Trophoblast cell (in vitro differentiated cells and primary cell): ENCODE measurements at regions not wholly inside any gene's neighbourhood (a gene's known extent, or its start where the extent isn't known, plus 50 kb on each side); places are given as distances from the start of the nearest gene placed in this dataset.
A peak's percentile ranks its signal among the peaks of the same experiment; 100 is the strongest.
"Not testable (repeated sequence)": the region's sequence is repeated elsewhere in the genome, so short reads cannot be mapped to it uniquely, and the experiment has no call there.

Experiments used
- DNase-seq, 2 donors: peaks; one replicate each; pipeline ENCODE4 v3.0.0-alpha.2; 2016
- H2AFZ ChIP-seq: 2 replicates; pipeline ENCODE4 v1.6.1; 2013; ENCODE audit warnings: low read length, moderate library complexity, mild to moderate bottlenecking; ENCODE audit not compliant: insufficient read depth, poor library complexity
- H2AK5ac ChIP-seq: 2 replicates; pipeline ENCODE4 v1.6.1; 2013; ENCODE audit warnings: mild to moderate bottlenecking, low read length
- H2BK120ac ChIP-seq: 2 replicates; pipeline ENCODE4 v1.6.1; 2013; ENCODE audit warnings: low read length, mild to moderate bottlenecking, moderate library complexity; ENCODE audit not compliant: insufficient read depth, poor library complexity
- H2BK12ac ChIP-seq: 2 replicates; pipeline ENCODE4 v1.6.1; 2013; ENCODE audit warnings: mild to moderate bottlenecking, low read length, moderate library complexity
- H2BK5ac ChIP-seq: 2 replicates; pipeline ENCODE4 v1.6.1; 2013; ENCODE audit warnings: low read length, low read depth, moderate library complexity, mild to moderate bottlenecking; ENCODE audit not compliant: poor library complexity
- H3K14ac ChIP-seq: 2 replicates; pipeline ENCODE4 v1.6.1; 2013; ENCODE audit warnings: mild to moderate bottlenecking, low read length
- H3K18ac ChIP-seq: 2 replicates; pipeline ENCODE4 v1.6.1; 2013; ENCODE audit warnings: mild to moderate bottlenecking, low read length
- H3K23ac ChIP-seq: 2 replicates; pipeline ENCODE4 v1.6.1; 2013; ENCODE audit warnings: low read length
- H3K27ac ChIP-seq: 2 replicates; pipeline ENCODE4 v1.5.1; 2013; ENCODE audit warnings: low read depth, mild to moderate bottlenecking, inconsistent platforms, low read length, moderate library complexity
- H3K27me3 ChIP-seq: 2 replicates; pipeline ENCODE4 v1.6.1; 2013; ENCODE audit warnings: inconsistent platforms, mild to moderate bottlenecking, low read length, moderate library complexity; ENCODE audit not compliant: insufficient read depth
- H3K36me3 ChIP-seq, 2 experiments: 1 replicate in 1 of 2; 2 replicates in 1 of 2; pipeline ENCODE4 v1.6.1; 2013; ENCODE audit warnings: low read length in 2 of 2, mild to moderate bottlenecking in 2 of 2, moderate library complexity in 1 of 2; ENCODE audit not compliant: insufficient read depth in 2 of 2, control insufficient read depth in 1 of 2
- H3K4ac ChIP-seq: 2 replicates; pipeline ENCODE4 v1.6.1; 2013; ENCODE audit warnings: low read depth, mild to moderate bottlenecking, low read length, moderate library complexity
- H3K4me1 ChIP-seq, 2 experiments: 1 replicate in 1 of 2; 2 replicates in 1 of 2; pipeline ENCODE4 v1.6.1; 2013; ENCODE audit warnings: low read length in 2 of 2, mild to moderate bottlenecking in 2 of 2, moderate library complexity in 1 of 2; ENCODE audit not compliant: insufficient read depth in 2 of 2, control insufficient read depth in 1 of 2
- H3K4me2 ChIP-seq: 2 replicates; pipeline ENCODE4 v1.6.1; 2013; ENCODE audit warnings: inconsistent platforms, mild to moderate bottlenecking, low read length, moderate library complexity
- H3K4me3 ChIP-seq: 2 replicates; pipeline ENCODE4 v1.5.1; 2013; ENCODE audit warnings: mild to moderate bottlenecking, low read depth, low read length, inconsistent platforms
- H3K79me1 ChIP-seq: one replicate; pipeline ENCODE4 v1.6.1; 2013; ENCODE audit warnings: low read length
- H3K79me2 ChIP-seq: 2 replicates; pipeline ENCODE4 v1.6.1; 2013; ENCODE audit warnings: low read length, mild to moderate bottlenecking; ENCODE audit not compliant: control insufficient read depth, insufficient read depth, poor library complexity
- H3K9ac ChIP-seq: 2 replicates; pipeline ENCODE4 v1.6.1; 2013; ENCODE audit warnings: mild to moderate bottlenecking, low read length
- H3K9me3 ChIP-seq: 2 replicates; pipeline ENCODE4 v1.6.1; 2013; ENCODE audit warnings: low read depth, mild to moderate bottlenecking, control low read depth, inconsistent platforms, low read length; ENCODE audit not compliant: insufficient read depth
- H4K12ac ChIP-seq: 2 replicates; pipeline ENCODE4 v1.6.1; 2013; ENCODE audit warnings: low read depth, mild to moderate bottlenecking, low read length, moderate library complexity
- H4K8ac ChIP-seq: 2 replicates; pipeline ENCODE4 v1.6.1; 2013; ENCODE audit warnings: low read depth, mild to moderate bottlenecking, low read length, moderate library complexity
- H4K91ac ChIP-seq: one replicate; pipeline ENCODE4 v1.6.1; 2013; ENCODE audit warnings: low read depth, mild to moderate bottlenecking, low read length, moderate library complexity
- WGBS: extraction: QIAGEN DNeasy Blood & Tissue Kit; methylation state at CpG from one replicate; pipeline ENCODE4 v1.1.7; 2013; ENCODE audit warnings: missing lambda C conversion rate; ENCODE audit not compliant: insufficient read length, insufficient coverage; ENCODE audit errors: extremely low coverage; 5-methylcytosine and 5-hydroxymethylcytosine counted together

- Histone ChIP-seq H3K4me3 (no peak overlapping the region), H3K23ac (no peak overlapping the region), H2AK5ac (no peak overlapping the region), H2BK120ac (no peak overlapping the region), H3K14ac (no peak overlapping the region), H2BK12ac (no peak overlapping the region), H3K4me2 (no peak overlapping the region), H3K4me1 (peaks cover 9% of the 10 kb centered on the region in 2 experiments), H3K79me1 (peaks cover 8% of the 10 kb centered on the region), H4K8ac (no peak overlapping the region), H2AFZ (no peak overlapping the region), H3K79me2 (no peaks in the 10 kb centered on the region), H2BK5ac (no peak overlapping the region), H3K36me3 (no peaks in the 10 kb centered on the region), H3K27me3 (no peaks in the 10 kb centered on the region), H3K9ac (no peak overlapping the region), H3K4ac (no peak overlapping the region), H3K18ac (no peak overlapping the region), H3K9me3 (no peaks in the 10 kb centered on the region), H3K27ac (no peak overlapping the region), H4K91ac (no peak overlapping the region), H4K12ac (no peak overlapping the region)
- DNase-seq = no peak
Measured at GRCh38 chr4:135900956-135901355, 1631.3 kb downstream of the PCDH18 start.

GRCh38 chr4:135864304-135864703, 1662.7 kb upstream of the PABPC4L start:
- WGBS = no CpG with 5 or more reads among the region's 10 CpGs
- not testable (repeated sequence) for H3K23ac ChIP-seq

GRCh38 chr4:135840781-135841180, 1639.2 kb upstream of the PABPC4L start:
- Histone ChIP-seq H4K12ac (no peak overlapping the region), H3K23ac (no peak overlapping the region), H3K27me3 (no peaks in the 10 kb centered on the region), H4K91ac (no peak overlapping the region), H3K14ac (no peak overlapping the region), H3K36me3 (no peaks in the 10 kb centered on the region), H3K9ac (no peak overlapping the region), H2AK5ac (no peak overlapping the region), H2AFZ (no peak overlapping the region), H2BK120ac (no peak overlapping the region), H3K4me2 (no peak overlapping the region), H3K79me2 (no peaks in the 10 kb centered on the region), H3K27ac (no peak overlapping the region), H3K9me3 (no peaks in the 10 kb centered on the region), H3K79me1 (no peaks in the 10 kb centered on the region), H2BK5ac (no peak overlapping the region), H3K18ac (no peak overlapping the region), H2BK12ac (no peak overlapping the region), H4K8ac (no peak overlapping the region), H3K4ac (no peak overlapping the region), H3K4me3 (no peak overlapping the region), H3K4me1 (no peaks in the 10 kb centered on the region)
- peak; percentile 55 to 84 for DNase-seq
- WGBS = no CpG with 5 or more reads among the region's 2 CpGs

More at GRCh38 chr4:135864304-135864703, 1662.7 kb upstream of the PABPC4L start:
- H2BK12ac ChIP-seq, H2BK120ac ChIP-seq, H3K79me1 ChIP-seq, H3K4ac ChIP-seq, H3K18ac ChIP-seq, H4K12ac ChIP-seq, H2AFZ ChIP-seq, H4K8ac ChIP-seq, H3K4me3 ChIP-seq, H3K4me2 ChIP-seq, H3K27ac ChIP-seq, H4K91ac ChIP-seq, H3K9me3 ChIP-seq, H3K14ac ChIP-seq, H2BK5ac ChIP-seq, H3K4me1 ChIP-seq, H3K27me3 ChIP-seq, H2AK5ac ChIP-seq, H3K9ac ChIP-seq, H3K79me2 ChIP-seq, H3K36me3 ChIP-seq: not testable (repeated sequence)
- DNase-seq = peak; percentile 82 to 93

GRCh38 chr4:135839712-135840111, 1638.1 kb upstream of the PABPC4L start:
- H3K18ac ChIP-seq = no peak overlapping the region
- no peak overlapping the region for H4K91ac ChIP-seq
- H3K36me3 ChIP-seq = no peaks in the 10 kb centered on the region
- no peak overlapping the region for H3K4me3 ChIP-seq
- H3K23ac ChIP-seq = no peak overlapping the region
- no peak overlapping the region for H3K4ac ChIP-seq
- H3K79me1 ChIP-seq = no peaks in the 10 kb centered on the region
- no CpG with 5 or more reads among the region's 2 CpGs for WGBS
- H3K9ac ChIP-seq = no peak overlapping the region
- no peak overlapping the region for H2BK12ac ChIP-seq
- no peak overlapping the region for H2AK5ac ChIP-seq
- no peak overlapping the region for H2AFZ ChIP-seq
- no peak overlapping the region for H3K27ac ChIP-seq
- H2BK120ac ChIP-seq = no peak overlapping the region
- no peak overlapping the region for H2BK5ac ChIP-seq
- H3K14ac ChIP-seq = no peak overlapping the region
- no peaks in the 10 kb centered on the region for H3K27me3 ChIP-seq
- no peak overlapping the region for H4K12ac ChIP-seq
- H4K8ac ChIP-seq = no peak overlapping the region
- H3K4me2 ChIP-seq = no peak overlapping the region
- no peak for DNase-seq
- no peaks in the 10 kb centered on the region for H3K4me1 ChIP-seq
- no peaks in the 10 kb centered on the region for H3K9me3 ChIP-seq
- H3K79me2 ChIP-seq = no peaks in the 10 kb centered on the region
